IMR-90 (cell line): ENCODE measurements at regions not wholly inside any gene's neighbourhood (a gene's known extent, or its start where the extent isn't known, plus 50 kb on each side); places are given as distances from the start of the nearest gene placed in this dataset. TPM values are rescaled to one million over a fixed set of nuclear protein-coding genes. Genes with fewer than 3 reads are reported as not detected.

Experiments
- microRNA-seq, 2 experiments: library from miRNA; stranded (forward) in 1 of 2; unstranded in 1 of 2; fragments of 10-50 nt in 1 of 2; fragments of <30 nt in 1 of 2; gene quantifications in 1 of 2; microRNA quantifications in 1 of 2; one replicate each; pipeline versions ENCODE3 to v1.1.0; 2013 to 2020; ENCODE audit not compliant: insufficient read depth in 1 of 2, insufficient read length in 1 of 2, unreplicated experiment in 1 of 2
- small RNA-seq, 5 experiments: library from RNA; depleted of rRNA; stranded (forward); fragments of <200 nt; gene quantifications; one replicate each; pipeline ENCODE3, GENCODE V24; 2012

Small RNA genes lying in the stretch of these regions (microRNA-seq; reads per million reads assigned to microRNA genes)
- gene AC018659.1 (ENCODE audit: insufficient read depth, insufficient read length) = not detected
- 0 reads per million in 2 experiments for gene MIR4303 (ENCODE audit: insufficient read depth in 1 of 2, insufficient read length in 1 of 2, unreplicated experiment in 1 of 2)
- 0 reads per million in 2 experiments for gene MIR4495 (ENCODE audit: insufficient read depth in 1 of 2, insufficient read length in 1 of 2, unreplicated experiment in 1 of 2)
- not detected for gene RNU4-41P (ENCODE audit: insufficient read depth, insufficient read length)
- not detected for gene RNU6-36P (ENCODE audit: insufficient read depth, insufficient read length)

Small RNA genes lying in the stretch of these regions (small RNA-seq; reads per million reads assigned to genes)
- gene AC018659.1 (0 reads per million in 5 experiments), gene MIR4303 (0 reads per million in 5 experiments), gene MIR4495 (0 reads per million in 5 experiments), gene RNU4-41P (0 reads per million in 5 experiments), gene RNU6-36P (0.39 to 25.9 (median 0.42) reads per million in 5 experiments)
